ENCODE measurements at regions not wholly inside any gene's neighbourhood (a gene's known extent, or its start where the extent isn't known, plus 50 kb on each side); places are given as distances from the start of the nearest gene placed in this dataset.

GRCh38 chr12:16658699-16659098 lies 52.7 kb upstream of the LMO3 start:
- Mint-ChIP-seq H3K4me1 (no peaks in the 10 kb centered on the region), H3K27me3 (ENCODE audit: low read depth) (no peaks in the 10 kb centered on the region), H3K9me3 (peaks cover 26% of the 10 kb centered on the region), H3K36me3 (ENCODE audit: low read depth) (no peaks in the 10 kb centered on the region), H3K27ac (no peak overlapping the region), H3K4me3 (no peak overlapping the region)
- no peak for TF ChIP-seq CTCF (IDR thresholded peaks at IDR 0.05; ENCODE audit: unreplicated experiment in 3 of 3)

All from nephron (organoid).